Activated CD4-positive, alpha-beta T cell treated with anti-CD3 and anti-CD28 coated beads, Interleukin-2, amount 50 U/mL, for 24 hours (primary cell): ENCODE measurements at regions not wholly inside any gene's neighbourhood (a gene's known extent, or its start where the extent isn't known, plus 50 kb on each side); places are given as distances from the start of the nearest gene placed in this dataset.
"Not testable (repeated sequence)": the region's sequence is repeated elsewhere in the genome, so short reads cannot be mapped to it uniquely, and the experiment has no call there.

Source experiments
- DNase-seq, 2 donors: peaks; one replicate each; pipeline ENCODE4 v3.0.0-alpha.2; 2020; ENCODE audit warnings: low read depth in 1 of 2, low spot score in 1 of 2

DNA sequence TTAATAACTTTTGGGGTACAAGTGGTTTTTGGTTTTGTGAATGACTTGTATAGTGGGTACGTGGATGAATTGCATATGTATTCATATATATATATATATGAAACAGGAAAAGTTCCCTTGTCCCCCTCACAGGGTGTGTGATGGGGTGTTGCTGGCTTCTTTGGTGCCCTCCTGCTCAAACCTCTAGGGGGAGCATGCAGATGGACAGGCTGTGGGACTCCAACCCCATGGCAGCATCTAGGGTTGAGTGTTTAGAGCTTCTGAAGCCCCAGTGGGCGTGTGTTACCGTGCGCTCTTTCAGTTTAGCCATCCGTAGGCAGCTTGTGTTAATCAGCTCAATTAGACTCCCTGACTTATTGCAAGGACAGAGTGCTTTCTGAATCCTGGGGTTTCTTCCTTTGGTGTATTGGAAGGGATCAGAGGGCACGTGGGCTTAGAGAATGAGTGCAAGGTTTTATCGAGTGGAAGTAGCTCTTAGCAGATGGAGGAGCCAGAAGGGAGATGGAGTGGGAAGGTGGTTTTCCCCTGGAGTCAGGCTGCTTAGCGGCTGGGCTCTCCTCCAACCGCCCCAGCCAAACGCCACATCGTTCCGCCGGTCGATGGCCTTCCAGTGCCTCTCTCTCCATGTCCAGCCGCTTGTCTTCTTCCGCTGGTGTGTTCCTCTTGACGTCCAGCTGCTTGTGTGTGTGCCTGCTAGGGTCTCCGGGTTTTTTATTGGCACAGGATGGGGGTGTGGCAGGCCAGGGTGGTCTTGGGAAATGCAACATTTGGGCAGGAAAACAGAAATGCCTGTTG lies 674.4 kb upstream of the LCORL start:
- no peak for DNase-seq

DNA sequence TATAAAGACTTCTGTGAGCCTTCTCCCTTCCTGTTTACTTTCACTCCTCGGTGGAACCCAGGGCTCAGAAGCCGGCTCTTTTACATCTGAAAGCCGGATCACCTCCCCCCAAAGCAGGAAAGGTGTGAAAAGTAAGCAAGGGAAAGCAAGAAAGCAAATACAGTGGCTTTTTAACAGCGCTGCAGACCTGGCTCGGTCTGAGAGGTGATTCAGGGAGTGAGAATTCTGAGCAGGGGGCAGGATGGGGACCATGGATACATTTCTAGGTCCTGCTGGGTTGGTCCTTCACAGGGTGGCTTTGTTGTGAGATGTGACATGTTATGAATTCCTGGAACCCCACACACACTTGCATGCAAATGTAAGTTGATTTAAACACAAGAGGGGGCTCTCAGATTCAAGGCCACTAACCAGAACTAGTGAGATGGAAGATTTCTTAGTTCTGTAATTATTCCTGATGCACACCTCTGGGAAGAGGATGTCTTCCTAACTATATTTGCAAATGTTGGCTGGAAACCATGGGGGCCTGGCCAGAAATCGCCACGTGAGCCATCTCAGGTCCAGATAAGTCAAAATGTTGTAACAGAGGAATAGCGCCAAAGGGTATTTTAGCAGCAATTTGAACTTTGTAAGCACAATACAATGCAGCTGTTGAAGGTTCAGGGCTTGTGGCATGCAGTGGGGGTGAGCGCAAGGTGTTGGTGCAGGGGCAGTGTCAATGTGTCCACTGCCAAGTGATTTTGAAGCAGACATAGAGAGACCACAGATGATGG lies 670.1 kb upstream of the LCORL start:
- DNase-seq = no peak

DNA sequence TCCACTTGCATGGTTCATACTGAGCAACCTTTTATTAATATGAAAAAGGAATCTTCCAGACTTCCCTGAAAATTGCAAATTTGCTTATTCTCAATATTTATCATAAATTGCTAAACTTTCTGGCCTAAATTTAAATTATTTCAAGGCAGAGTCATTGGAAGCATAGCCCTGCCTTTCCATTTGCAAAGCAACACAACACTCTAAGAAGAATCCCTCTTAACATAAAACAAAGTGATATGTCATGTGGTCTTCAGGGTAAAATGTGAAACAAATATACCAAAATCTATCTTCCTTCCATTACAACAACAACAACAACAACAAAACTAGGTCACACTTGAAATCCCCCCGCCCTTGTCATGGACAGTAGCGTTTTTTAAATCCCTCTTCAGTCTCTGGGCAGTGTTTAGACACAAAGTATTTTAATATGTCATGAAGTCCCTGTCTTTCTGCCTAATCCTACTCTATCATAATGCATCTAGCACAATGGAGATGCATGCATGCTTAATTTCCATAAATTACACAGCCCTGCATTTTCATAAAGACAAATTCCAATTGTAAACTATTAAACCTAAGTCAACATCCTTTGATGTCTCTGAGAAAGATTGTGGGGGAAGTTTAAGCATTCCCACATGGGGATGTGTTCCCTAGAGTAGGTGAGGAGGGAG lies 668.9 kb upstream of the LCORL start:
- no peak for DNase-seq

DNA sequence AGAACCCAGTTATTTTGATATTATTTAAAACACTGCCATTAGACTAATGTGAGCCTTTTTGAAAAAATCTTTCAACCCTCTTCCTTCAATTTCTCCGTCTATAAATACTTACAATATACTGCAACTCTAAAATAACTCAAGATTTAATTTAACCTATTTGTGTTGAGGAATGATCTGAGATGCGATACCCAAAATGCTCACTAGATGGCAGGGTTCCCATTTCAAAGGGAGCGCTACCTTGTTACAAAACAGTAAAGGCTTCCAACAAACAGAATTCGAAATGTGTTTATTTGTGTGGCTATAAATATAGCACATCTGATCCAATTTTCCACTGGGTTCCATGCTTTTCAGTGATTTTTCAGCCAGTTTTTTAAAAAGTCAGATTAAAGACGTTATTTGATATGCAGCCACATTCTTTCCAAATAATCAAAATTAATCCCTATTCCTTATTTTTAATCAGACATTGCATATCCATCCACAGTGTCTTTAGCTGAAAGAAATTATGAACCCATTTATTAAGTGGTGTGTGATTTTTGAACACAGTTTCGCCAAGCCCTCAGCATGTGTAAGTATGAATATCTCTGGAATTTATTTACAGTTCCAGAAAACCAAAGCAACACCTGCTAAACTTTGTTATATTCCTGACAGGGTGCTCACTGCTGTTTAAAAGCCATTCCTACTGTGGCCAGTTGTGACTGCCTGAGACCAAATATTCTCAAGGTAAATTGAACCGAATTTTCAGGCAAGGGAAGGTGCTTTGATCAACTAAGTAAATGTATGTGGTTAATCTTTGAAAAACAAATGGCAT lies 668.0 kb upstream of the LCORL start:
- DNase-seq = peak in 1 of 2 donors; percentile 23

DNA sequence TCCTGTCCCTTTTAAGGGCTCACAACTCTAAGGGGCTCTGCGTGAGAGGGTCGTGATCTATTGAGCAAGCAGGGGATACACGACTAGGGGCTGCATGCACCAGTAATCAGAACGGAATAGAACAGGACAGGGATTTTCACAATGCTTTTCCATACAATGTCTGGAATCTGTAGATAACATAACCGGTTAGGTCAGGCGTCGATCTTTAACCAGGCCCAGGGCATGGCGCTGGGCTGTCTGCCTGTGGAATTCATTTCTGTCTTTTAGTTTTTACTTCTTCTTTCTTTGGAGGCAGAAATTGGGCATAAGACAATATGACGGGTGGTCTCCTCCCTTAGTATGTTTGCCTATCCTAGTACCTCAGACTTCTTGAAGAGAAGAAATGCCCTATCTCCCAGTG lies 666.8 kb upstream of the LCORL start:
- DNase-seq = not testable (repeated sequence)

DNA sequence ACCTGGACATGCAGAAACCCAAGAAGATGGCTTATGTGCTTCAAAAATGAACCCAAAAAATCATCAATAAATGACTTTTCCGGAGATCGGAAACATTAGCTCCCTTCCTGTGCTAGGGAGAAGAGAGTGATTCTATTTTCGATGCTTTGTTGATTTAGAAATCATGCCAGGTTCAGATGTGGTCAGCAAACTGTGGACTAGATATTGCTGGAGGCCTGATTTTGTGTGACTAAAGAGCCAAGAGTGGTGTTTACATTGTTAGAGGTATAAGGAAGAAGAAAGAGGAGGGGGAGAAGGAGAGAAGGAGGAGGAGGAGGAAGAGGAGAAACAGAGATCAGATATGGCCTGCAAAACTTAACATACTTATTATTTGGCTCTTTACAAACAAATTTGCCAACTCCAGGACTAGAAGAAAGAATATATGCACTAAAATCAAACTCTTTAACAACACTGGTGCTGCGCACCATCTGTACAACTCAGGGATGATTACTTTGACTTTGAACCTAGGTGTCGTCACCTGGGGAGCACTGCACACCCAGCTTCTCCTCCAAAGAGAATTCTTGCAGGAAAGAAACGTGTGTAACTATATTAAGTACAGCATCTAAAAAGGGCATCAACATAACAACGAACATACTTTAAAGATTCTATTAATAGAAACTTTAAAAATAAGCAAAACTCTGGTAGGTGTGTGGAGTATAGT lies 664.9 kb upstream of the LCORL start:
- no peak for DNase-seq

DNA sequence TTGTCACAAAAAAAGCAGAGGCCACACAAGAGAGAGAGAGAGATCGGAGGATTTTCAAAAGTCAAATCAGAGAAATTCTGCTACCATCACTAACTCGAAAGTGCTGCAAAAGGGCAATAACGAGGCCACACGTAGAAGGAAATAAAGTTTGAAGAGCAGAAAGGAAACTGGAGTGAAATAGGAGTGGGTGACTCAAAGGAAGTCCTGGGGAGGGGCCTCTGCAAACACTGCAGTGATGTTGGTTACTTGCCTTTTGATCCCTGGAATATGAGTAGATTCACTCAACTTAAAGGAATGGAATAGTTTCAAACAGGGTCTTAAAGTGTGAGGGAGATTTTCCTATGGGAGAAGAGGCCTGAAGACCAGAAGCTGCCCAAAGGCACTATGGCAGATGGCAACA lies 663.4 kb upstream of the LCORL start:
- DNase-seq = no peak

DNA sequence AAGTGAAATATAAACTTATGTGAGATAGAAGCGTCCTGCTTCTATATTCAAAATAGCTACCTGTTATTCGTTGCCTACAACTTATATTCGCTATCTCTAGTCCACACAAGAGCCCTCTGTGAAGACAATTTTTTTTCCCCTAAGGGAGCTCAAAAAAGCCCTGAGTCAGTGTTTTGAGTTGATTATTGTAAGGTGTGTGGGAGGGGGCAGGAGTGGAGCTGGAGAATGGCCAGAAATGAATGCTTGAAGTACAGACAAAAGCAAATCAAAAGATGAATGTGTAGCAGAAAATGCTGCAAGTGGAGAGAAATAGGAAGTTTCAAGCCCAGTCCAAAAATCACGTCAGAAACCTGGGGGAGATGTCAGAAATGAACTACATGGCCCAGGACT lies 655.0 kb upstream of the LCORL start:
- no peak for DNase-seq

DNA sequence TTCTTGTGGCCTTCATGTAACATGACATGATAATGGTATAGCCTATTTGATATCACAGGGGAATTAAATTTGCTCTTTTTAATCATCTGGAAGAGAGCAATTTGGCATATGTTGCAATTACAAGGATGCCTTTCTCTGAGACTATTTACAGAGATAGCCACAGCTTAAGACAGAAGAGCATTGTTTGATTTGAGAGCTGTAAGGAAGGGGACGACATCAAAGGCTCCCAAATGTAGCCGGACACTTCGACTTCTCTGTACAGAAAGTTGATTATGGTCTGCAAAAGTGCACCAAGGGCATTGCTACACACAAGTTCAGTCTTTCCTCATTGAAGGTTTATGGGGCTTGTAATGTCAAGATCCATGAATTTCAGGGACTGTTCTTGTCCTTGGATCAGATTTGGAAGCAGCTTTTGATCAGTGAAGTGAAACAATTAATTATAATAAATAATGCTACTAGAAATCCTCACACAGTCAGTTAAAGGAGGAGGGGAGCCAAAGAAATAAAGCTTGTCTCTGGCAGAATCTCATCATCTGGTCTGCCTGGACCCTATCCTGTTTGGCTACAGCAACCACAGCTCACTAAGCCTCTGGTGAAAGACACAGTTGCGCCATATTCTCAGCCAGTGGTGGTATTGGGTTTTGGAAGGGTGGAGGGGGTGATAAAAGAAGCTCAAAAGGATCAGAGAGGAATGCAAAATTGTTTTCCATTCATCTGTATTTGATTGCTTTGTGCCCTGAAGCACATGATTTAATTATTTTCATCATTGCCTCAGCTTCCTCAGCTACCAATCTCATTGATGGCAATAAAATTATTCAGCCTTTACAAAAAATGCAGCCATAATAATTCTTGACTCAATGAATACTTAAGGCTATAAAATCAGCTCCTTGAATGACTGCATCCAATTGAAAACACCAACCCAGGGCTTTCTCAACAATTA lies 654.3 kb upstream of the LCORL start:
- no peak for DNase-seq

DNA sequence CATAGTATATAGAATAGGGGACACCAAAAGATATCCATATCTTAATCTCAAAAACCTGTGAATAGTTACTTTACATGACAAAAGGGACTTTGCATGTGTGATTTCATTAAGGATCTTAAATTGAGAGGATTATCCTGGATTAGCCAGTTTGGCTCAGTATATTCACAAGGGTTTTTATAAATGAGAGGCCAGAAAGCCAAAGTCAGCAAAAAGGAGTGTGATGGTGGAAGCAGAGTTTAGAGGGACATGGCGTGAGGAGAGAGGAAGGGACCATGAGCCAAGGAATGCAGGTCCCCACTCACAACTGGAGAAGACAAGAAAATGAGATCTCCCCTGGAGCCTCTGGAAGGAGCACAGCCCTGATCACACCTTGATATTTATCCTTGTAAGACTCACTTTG lies 648.5 kb upstream of the LCORL start:
- no peak for DNase-seq

DNA sequence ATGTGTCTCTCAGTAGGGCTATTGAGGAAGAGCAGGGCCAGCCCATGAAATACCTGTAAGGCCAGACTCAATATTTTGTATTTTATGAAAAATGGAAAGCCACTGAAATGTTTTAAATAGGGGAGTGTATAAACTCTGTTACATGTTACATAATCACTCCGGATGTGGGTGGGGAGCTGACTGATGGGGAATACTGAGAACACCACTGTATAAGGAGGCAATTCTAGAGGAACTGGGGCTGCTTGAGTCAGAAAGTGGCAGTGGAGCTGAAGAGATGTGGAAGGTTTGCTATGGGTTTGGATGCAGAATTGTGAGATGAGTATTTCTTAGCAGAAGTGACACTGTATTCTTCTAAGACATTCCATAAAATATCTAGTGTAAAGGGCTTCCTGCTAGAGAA lies 647.8 kb upstream of the LCORL start:
- no peak for DNase-seq

DNA sequence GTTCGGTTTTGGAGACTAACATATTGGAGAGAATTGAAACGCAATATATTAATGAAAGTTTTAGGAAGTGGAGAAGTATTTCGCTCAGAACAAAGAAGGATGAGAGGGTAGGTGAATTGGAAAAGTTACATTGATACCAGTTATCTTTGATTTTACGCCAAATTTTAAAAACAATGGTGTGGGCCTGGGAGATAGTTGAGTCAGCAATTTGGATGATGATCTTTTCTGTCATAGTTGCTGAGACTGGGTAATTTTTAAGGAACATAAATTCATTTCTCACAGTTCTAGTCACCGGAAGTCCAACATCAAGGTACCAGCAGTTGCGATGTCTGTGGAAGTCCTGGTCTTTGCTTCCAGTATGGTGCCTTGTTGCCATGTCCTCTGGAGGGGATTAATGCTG lies 644.8 kb upstream of the LCORL start:
- no peak for DNase-seq

DNA sequence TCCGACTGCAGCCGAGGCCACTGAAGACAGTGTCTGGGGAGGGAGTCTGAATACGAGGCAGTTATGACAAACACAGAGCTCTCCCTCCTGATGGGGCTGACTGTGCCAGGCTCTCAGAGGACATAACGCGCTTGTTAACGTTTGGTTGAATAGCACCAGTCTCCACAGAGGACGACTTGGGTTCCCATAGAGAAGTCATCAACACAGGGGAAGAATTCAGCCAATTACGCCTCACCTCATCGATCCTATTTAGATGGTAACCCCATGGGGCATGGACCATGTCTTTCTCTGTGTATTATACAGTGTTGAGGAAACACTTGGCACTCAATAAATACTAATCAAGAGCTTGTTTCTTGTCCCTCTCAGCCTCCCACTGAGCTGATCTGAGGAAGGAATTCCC lies 642.6 kb upstream of the LCORL start:
- no peak for DNase-seq

DNA sequence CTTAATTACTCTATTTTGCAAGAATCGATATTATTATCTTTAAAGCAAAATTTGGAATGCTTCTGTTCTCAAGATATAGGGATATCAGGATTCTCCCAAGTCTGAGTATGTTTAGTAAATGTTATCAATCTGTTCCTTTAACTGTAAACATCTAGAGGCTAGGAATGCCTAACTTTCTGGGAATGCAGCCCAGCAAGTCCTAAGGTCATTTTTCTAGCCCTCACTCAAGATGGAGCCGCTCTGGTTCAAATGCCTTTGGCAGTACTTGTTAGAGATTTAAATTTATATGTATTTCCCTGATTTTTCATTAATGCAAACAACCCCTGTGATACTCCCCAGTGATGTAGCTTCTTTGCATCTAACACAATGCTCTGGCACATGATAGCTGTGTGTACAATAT lies 623.8 kb upstream of the LCORL start:
- DNase-seq = no peak

DNA sequence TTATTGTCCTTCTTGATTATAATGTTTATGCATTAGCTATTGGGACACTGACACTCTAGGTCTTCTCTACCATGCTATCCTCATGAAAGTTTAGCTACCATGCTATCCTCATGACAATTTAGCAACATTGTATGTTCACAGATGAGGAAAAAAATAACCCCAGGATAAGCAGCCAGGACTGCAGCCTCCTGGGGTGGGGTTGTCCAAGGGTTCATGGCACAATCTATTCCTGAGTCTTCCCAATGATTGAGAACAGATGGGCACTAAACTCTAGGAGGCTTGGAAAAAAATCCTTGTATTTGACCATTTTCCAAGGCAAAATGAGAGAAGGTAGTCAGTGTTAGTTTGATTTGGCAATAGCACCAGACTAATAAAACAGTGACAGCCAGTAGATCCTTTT lies 619.8 kb upstream of the LCORL start:
- DNase-seq = no peak

DNA sequence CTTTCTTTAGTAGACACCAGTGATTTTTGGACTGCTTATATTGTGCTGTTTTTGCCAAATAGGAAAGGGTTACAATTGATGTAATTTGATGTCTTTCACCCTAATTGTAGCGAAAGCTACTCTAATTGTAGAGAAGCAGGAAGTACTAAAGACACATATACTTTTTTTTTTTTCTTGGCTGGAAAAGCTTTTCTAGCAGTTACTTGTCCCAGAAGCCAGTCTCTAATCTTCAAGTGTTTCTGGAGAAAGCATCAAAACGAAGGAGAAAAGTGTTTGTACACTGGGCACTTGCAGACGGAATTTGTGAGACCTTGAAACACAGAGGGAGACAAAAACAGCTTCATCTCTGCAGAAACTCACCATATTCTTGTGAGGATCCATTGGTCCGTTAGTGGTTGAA lies 616.5 kb upstream of the LCORL start:
- no peak for DNase-seq

DNA sequence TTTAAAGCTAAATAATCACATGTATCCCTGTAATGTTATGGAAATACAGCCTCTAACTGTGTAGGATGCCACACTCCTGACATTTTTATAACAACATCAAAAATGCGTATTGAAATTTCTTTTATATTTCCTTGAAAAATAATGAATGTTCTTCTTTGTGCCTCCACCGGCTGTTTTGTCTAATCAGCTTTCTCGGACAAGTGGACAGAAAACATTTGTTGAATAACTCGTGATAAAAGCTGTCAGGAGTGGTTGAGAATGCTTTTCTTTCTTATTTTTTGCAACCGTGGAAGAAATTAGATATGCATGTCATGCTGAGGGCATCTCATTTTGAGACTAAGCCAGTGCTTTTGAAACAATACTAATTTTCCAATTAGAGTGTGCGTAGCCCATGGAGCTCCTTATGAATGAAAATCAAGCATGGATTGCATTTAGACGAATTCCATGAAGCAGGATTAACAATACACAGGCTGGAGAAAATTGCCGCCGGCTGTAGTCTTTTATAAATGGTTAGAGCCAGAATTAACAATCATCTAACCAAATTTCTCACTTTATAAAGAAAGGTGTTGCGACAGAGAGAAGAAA lies 614.5 kb upstream of the LCORL start:
- DNase-seq = no peak

DNA sequence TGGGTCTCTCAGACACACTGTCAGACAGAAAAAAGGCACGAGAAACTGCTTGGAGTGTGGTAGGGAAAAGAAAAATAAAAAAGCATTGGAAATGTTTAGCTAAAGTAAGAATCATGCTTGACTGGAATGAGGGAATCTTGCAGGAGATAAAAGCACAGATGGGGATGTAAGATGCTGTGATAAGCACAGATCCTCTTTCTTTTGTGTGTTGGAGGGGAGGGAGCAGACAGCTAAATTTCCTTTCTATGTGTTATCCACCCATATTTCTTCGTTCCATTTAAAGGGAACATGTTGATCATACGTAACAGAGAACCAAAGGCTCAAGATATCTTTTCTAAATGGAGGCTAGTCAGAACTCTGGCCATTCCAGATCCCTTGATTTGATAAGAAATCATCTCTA lies 614.0 kb upstream of the LCORL start:
- DNase-seq = no peak

DNA sequence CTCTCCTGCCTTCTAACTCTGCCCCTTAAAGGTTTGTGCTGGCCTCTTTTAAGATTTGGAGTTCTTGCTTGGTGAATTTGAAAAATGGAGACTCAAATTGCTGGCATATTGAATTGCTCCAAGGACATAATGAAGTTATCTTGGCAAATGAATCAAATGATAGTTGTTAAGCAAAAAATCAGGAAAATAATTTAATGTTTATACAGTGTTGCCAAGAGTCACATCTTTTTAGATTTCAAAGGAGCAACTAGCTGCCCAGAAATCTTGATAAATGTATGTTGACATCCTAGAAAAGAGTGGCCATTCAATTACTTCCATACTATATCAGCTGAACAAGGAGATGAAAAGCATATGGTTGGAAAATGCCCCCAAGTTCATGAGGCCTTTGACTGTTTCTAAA lies 610.0 kb upstream of the LCORL start:
- no peak for DNase-seq
